ENCODE measurements at regions not wholly inside any gene's neighbourhood (a gene's known extent, or its start where the extent isn't known, plus 50 kb on each side); places are given as distances from the start of the nearest gene placed in this dataset.

- DNase-seq, result no peak
- no peaks in the 10 kb centered on the region for H3K36me3 Mint-ChIP-seq (ENCODE audit: unreplicated experiment)
- no peaks in the 10 kb centered on the region for H3K9me3 Mint-ChIP-seq (ENCODE audit: unreplicated experiment)
- H3K27ac Mint-ChIP-seq (ENCODE audit: unreplicated experiment), result no peak overlapping the region
- H3K4me3 Mint-ChIP-seq (ENCODE audit: unreplicated experiment), result no peak overlapping the region
- peaks cover 2% of the 10 kb centered on the region for H3K4me1 Mint-ChIP-seq (ENCODE audit: low read depth, unreplicated experiment)
- peaks cover 2% of the 10 kb centered on the region for H3K27me3 Mint-ChIP-seq (ENCODE audit: unreplicated experiment)
- TF ChIP-seq CTCF (IDR thresholded peaks at IDR 0.05; ENCODE audit: partially characterized antibody, unreplicated experiment), result no peak
Measured at GRCh38 chr7:52639981-52640380, 395.5 kb upstream of the POM121L12 start.

GRCh38 chr7:52639126-52639525 is 396.3 kb upstream of the POM121L12 start:
- Mint-ChIP-seq H3K27ac (ENCODE audit: unreplicated experiment) (no peak overlapping the region), H3K27me3 (ENCODE audit: unreplicated experiment) (peaks cover 2% of the 10 kb centered on the region)

GRCh38 chr7:52635021-52635420 is 400.4 kb upstream of the POM121L12 start:
- Mint-ChIP-seq H3K4me1 (ENCODE audit: low read depth, unreplicated experiment) (peaks cover 2% of the 10 kb centered on the region), H3K9me3 (ENCODE audit: unreplicated experiment) (no peaks in the 10 kb centered on the region), H3K4me3 (ENCODE audit: unreplicated experiment) (no peak overlapping the region), H3K27ac (ENCODE audit: unreplicated experiment) (no peak overlapping the region), H3K36me3 (ENCODE audit: unreplicated experiment) (no peaks in the 10 kb centered on the region), H3K27me3 (ENCODE audit: unreplicated experiment) (peaks cover 2% of the 10 kb centered on the region)
- no peak for TF ChIP-seq CTCF (IDR thresholded peaks at IDR 0.05; ENCODE audit: partially characterized antibody, unreplicated experiment)
- DNase-seq, result no peak

More at GRCh38 chr7:52639126-52639525, 396.3 kb upstream of the POM121L12 start:
- Mint-ChIP-seq H3K36me3 (ENCODE audit: unreplicated experiment) (no peaks in the 10 kb centered on the region), H3K4me3 (ENCODE audit: unreplicated experiment) (no peak overlapping the region), H3K4me1 (ENCODE audit: low read depth, unreplicated experiment) (peaks cover 2% of the 10 kb centered on the region), H3K9me3 (ENCODE audit: unreplicated experiment) (no peaks in the 10 kb centered on the region)
- no peak for TF ChIP-seq CTCF (IDR thresholded peaks at IDR 0.05; ENCODE audit: partially characterized antibody, unreplicated experiment)
- DNase-seq, result no peak

- Mint-ChIP-seq H3K36me3 (ENCODE audit: unreplicated experiment) (no peaks in the 10 kb centered on the region), H3K27ac (ENCODE audit: unreplicated experiment) (no peak overlapping the region), H3K9me3 (ENCODE audit: unreplicated experiment) (no peaks in the 10 kb centered on the region), H3K4me1 (ENCODE audit: low read depth, unreplicated experiment) (no peaks in the 10 kb centered on the region), H3K4me3 (ENCODE audit: unreplicated experiment) (no peak overlapping the region), H3K27me3 (ENCODE audit: unreplicated experiment) (peaks cover 1% of the 10 kb centered on the region)
- TF ChIP-seq CTCF (IDR thresholded peaks at IDR 0.05; ENCODE audit: partially characterized antibody, unreplicated experiment), result no peak
- no peak for DNase-seq
Measured at GRCh38 chr7:52620849-52621248, 414.6 kb upstream of the POM121L12 start.

- H3K27ac Mint-ChIP-seq (ENCODE audit: unreplicated experiment), result no peak overlapping the region
- H3K27me3 Mint-ChIP-seq (ENCODE audit: unreplicated experiment), result no peaks in the 10 kb centered on the region
- no peaks in the 10 kb centered on the region for H3K9me3 Mint-ChIP-seq (ENCODE audit: unreplicated experiment)
- H3K4me1 Mint-ChIP-seq (ENCODE audit: low read depth, unreplicated experiment), result no peaks in the 10 kb centered on the region
- H3K4me3 Mint-ChIP-seq (ENCODE audit: unreplicated experiment), result no peak overlapping the region
- no peaks in the 10 kb centered on the region for H3K36me3 Mint-ChIP-seq (ENCODE audit: unreplicated experiment)
- TF ChIP-seq CTCF (IDR thresholded peaks at IDR 0.05; ENCODE audit: partially characterized antibody, unreplicated experiment), result no peak
- DNase-seq, result no peak
Measured at GRCh38 chr7:52616552-52616951, 418.9 kb upstream of the POM121L12 start.
